HG02759 (cell line): ENCODE measurements at regions not wholly inside any gene's neighbourhood (a gene's known extent, or its start where the extent isn't known, plus 50 kb on each side); places are given as distances from the start of the nearest gene placed in this dataset.

Experiments used
- ATAC-seq: cut with Tn5 transposase; IDR thresholded peaks from one replicate; pipeline ENCODE4 v1.9.1; 2021; ENCODE audit warnings: mild to moderate bottlenecking, moderate library complexity; ENCODE audit not compliant: unreplicated experiment

GRCh38 chr4:156596706-156597329 lies 374.8 kb downstream of the PDGFC start:
- no peak for ATAC-seq

GRCh38 chr4:156596026-156596425 lies 375.6 kb downstream of the PDGFC start:
- ATAC-seq: no peak

GRCh38 chr4:156595041-156595440 lies 376.6 kb downstream of the PDGFC start:
- ATAC-seq: no peak

- ATAC-seq: no peak
Measured at GRCh38 chr4:156594624-156595023, 377.0 kb downstream of the PDGFC start.

GRCh38 chr4:156593464-156593863 lies 378.1 kb downstream of the PDGFC start:
- no peak for ATAC-seq

- no peak for ATAC-seq
Measured at GRCh38 chr4:156591679-156592078, 379.9 kb downstream of the PDGFC start.

GRCh38 chr4:156584100-156584499 lies 387.5 kb downstream of the PDGFC start:
- ATAC-seq: no peak

GRCh38 chr4:156583265-156583664 lies 388.3 kb downstream of the PDGFC start:
- no peak for ATAC-seq

GRCh38 chr4:156581282-156582063 lies 390.1 kb downstream of the PDGFC start:
- no peak for ATAC-seq

GRCh38 chr4:156578713-156579112 lies 392.9 kb downstream of the PDGFC start:
- no peak for ATAC-seq

- no peak for ATAC-seq
Measured at GRCh38 chr4:156578005-156578404, 393.6 kb downstream of the PDGFC start.

- ATAC-seq: no peak
Measured at GRCh38 chr4:156576946-156577345, 394.7 kb downstream of the PDGFC start.

- no peak for ATAC-seq
Measured at GRCh38 chr4:156575430-156576073, 396.0 kb downstream of the PDGFC start.

GRCh38 chr4:156571146-156571545 lies 400.5 kb downstream of the PDGFC start:
- ATAC-seq: no peak

GRCh38 chr4:156569535-156569934 lies 402.1 kb downstream of the PDGFC start:
- ATAC-seq: no peak

- ATAC-seq: no peak
Measured at GRCh38 chr4:156568484-156568883, 403.1 kb downstream of the PDGFC start.

GRCh38 chr4:156568041-156568440 lies 403.6 kb downstream of the PDGFC start:
- no peak for ATAC-seq

- no peak for ATAC-seq
Measured at GRCh38 chr4:156560701-156561100, 410.9 kb downstream of the PDGFC start.

- no peak for ATAC-seq
Measured at GRCh38 chr4:156559346-156559745, 412.3 kb downstream of the PDGFC start.

- no peak for ATAC-seq
Measured at GRCh38 chr4:156558373-156559025, 413.1 kb downstream of the PDGFC start.

GRCh38 chr4:156557920-156558319 lies 413.7 kb downstream of the PDGFC start:
- ATAC-seq: no peak

- ATAC-seq: no peak
Measured at GRCh38 chr4:156556336-156556735, 415.3 kb downstream of the PDGFC start.
